GM04504 (cell line): ENCODE measurements at regions not wholly inside any gene's neighbourhood (a gene's known extent, or its start where the extent isn't known, plus 50 kb on each side); places are given as distances from the start of the nearest gene placed in this dataset.

Source experiments
- DNase-seq: peaks from one replicate; pipeline ENCODE4 v3.0.0-alpha.2; 2012; ENCODE audit warnings: low read depth

DNA sequence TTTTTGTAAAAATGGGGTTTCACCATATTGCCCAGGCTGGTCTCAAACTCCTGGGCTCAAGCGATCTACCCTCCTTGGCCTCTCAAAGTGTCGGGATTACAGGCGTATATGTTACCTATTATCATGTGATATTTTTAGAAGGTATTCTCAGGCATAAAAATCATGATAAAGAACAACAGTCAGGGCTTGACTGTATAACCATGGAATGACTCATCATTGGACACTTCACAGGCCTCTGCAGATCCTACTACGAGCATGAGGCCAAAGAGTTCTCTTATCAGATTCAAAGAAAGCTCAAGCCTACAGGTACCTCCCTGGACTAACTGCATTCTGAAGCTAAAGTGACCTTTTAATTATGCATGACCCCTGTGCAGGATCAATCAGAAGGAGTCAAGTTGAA lies 91.7 kb upstream of the PRICKLE2 start:
- DNase-seq: no peak

DNA sequence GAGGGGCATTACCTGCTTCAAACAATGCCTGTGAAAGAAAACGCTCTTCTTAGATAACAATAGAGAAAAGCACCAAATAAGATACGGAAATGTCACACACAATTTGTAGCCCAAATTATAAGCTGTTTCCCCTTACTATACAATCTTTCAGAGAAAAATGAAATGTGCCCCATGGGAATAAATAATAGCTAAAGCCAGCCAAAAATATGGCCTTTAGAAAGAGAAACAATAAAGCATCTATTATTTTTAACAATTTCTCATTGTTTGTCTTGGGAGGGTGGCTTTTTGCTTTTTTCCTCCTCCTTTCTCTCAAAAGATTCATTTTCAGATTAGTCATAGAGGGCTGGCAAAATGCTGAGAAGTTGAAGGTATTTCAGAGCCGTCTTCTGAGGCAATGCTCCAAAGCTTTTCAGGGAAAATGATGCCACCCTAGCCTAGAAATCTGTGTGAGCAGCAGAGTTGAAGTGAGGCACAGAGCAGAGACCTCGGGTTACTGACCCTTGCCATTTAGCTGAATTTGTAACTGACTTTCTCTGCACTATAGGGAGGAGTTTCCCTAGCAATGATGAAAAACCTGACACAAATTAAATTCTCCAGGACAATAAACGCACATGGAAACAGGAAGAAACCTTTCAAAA lies 86.3 kb upstream of the PRICKLE2 start:
- no peak for DNase-seq

DNA sequence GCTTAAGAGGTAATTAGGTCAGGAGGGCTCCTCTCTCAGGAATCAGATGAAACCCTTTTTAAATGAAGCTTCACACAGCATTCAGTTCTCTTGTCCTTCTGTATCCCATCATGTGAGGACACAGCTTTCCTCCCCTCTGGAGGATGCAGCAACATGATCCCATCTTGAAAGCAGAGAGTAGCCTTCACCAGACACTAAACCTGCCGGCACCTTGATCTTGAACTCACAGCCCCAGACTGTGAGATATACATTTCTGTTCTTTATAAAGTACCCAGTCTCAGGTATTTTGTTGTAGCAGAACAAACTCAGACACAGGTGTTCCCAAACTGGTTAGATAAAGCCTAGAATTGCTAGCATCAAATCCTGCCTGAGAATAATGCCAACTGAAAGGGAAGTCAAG lies 83.7 kb upstream of the PRICKLE2 start:
- no peak for DNase-seq

DNA sequence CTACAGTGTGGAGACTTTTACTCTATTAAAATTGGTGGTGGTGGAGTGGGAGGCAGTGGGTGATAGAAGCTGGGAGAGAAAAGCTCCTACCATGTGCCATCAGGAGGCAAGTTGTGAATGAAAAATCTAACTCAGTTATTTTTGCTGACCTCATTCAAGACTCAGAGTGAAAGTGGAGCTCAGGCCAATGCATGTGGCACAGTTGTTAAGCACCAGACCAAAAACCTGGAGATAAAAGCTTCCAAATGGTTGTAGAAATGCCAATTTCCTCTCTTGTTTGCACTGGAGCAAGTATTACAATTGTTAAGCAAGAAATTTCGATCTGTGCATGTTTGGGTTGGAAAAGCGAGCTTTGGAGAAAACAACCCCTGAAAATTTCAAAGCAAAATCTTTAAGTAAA lies 81.5 kb upstream of the PRICKLE2 start:
- DNase-seq: no peak

DNA sequence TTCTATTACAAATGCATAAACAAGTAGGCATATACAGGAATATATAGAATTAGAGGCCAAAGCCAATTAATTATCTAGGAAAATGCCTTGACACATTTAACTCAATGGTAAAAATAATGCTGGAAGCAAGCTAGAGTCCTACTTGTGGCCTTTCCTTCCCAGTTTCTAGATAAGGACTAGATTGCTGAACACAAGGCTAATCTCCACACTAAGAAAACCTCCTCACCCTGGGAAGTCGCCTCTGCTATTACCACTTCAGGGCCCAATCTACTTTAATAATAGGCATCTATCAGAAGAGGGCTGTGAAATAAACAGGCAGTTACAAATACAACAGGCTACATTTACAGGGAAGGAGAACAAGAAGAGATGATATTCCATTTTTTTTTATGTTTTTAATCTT lies 80.5 kb upstream of the PRICKLE2 start:
- DNase-seq: no peak

DNA sequence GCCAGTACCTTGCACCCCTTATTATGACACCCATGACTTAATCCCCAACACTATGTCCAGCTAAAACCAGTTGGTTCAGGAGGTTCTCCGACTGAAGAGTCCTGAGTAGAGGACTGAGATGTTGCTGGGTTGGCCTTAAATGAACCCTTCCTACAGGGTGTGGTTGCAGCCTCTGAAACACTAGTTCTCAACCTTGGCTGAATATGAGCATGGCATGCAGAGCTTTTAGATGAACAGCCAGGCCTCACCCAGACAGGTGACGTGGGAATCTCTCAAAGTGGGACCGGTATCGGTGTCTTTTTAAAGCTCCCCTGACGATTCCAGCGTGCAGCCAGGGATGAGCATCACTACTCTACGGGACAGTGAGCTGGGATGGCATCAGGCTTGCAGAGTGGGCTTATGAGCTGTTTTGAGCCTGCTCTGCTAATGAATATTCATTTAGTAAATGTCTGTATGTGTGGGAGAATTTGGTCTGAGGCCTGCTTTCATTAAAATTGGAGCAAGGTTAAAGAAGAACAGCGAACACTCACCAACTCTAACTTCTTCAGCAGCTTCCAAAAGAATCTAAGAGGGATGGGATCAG lies 79.7 kb upstream of the PRICKLE2 start:
- DNase-seq: no peak

DNA sequence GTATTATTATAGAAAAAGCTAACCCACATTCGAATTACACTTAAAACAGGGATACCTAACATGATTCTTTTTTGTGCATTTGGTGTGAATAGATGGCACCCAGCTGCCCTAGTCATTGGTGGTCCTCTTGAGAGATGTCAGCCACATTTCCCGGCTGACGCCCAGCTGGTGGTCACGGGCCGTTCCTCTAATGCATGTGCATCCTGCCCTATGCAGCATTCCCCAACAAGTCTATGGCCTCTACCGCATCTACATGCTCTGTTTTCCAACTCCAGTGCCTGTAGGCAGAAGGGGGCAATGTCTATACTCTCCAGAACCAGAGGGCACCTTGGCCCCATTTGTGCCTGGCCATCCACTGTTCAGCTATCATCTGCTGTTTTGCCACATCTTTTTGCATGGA lies 78.6 kb upstream of the PRICKLE2 start:
- DNase-seq: no peak

DNA sequence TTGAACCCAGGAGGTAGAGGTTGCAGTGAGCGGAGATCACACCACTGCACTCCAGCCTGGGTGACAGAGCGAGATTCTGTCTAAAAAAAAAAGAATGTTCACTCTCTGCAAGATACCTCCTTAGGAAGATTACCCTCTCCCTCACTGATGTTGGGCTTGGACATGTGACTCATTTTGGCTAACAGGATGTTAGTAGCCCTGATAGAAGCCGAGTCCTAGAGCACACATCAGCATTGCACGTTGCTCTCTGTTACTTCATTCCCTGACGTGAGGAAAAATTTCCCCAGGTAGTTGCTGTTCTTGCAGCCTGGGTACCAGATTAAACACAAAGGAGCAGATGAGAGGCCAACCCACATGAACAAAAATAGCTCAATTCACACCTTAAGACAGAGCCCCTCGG lies 78.1 kb upstream of the PRICKLE2 start:
- DNase-seq: no peak

DNA sequence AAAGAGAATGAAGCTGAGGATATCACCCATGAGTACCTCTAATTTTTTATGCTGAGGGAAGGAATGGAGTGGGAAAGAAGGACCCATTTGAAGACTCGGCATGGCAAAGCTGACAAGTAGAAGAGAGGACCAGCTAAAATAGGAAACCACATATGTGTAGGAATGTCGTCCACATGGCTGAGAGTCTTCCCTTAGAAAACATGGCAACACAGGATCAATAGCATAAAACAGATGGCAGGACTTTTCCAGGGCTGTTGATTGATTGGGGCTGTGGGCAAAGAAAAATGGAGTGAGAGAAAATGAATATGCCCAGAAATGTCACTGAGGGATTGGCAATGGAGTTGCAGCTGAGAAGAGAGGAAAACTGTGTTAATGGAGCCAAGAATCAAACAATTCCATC lies 76.2 kb upstream of the PRICKLE2 start:
- no peak for DNase-seq

DNA sequence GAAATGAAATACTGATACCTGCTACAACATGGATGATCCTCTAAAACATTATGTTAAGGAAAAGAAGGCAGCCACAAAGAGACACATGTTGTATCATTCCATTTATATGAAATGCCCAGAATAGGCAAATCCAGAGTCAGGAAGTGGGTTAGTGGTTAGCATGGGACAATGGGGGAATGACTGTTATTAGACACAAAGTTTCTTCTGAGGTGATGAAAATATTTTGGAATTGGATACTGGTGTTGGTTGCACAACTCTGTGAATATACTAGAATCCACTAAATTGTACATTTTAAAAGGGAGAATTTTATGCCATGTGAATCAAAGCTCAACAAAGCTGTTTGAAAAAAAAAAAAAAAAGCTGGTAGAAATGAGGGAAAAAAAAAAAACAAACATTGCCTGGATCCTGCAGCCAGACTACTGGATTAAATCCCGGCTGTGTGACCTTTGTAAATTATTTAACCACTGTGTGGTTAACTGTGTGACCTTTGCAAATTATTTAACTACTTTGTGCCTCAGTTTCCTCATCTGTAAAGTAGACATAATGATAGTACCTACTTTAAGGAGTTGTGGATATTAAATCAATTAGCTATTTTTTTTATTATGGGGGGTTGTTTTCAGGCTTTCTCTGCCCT lies 75.6 kb upstream of the PRICKLE2 start:
- DNase-seq: peak; percentile 74

DNA sequence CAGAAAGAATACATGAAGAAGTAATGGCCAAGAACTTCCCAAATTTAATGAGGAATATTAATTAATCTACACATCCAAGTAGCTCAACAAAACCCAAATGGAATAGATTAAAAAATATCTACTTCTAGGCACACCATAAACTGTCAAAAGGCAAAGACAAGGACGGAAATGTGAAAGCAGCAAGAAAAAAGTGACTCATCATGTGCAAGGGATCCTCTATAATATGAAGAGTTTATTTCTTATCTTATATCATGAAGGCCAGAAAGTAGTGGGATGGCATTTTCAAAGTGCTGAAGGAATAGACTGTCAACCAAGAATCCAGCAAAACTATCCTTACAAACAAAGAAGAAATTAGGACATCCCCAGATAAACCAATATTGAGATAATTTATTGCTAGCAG lies 73.9 kb upstream of the PRICKLE2 start:
- no peak for DNase-seq

DNA sequence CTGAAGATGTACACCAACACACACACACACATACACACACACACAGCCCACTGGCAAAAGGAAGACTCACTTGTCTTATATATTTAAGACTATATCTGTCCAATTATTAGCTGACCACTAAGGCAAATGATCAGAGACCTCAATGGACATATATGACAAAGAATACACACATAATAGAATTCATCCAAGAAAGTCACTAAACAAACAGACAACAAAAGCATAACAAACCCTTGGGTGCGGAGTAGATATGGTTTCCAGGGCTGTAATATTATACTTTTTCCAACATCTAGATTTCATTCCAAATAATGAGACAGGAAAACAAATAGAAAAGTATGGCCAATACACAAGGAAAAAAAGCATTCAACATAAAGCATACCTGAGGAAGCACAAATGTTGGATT lies 72.3 kb upstream of the PRICKLE2 start:
- DNase-seq: no peak

DNA sequence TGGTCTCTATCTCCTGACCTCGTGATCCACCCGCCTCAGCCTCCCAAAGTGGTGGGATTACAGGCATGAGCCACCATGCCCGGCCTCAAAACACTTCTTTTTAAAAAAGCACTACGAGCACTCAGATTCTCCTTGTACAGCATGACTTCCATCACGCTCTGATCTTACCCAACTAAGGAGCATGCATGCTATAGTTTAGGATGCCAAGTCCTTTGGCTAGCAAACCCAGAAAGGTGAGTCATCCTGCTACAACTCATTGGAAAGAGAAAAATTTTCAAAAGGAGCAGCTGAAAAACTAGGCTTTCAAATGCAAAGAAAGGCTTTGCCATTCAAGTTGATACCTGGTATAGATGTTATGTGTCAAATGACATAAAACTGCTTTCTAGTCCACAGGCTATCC lies 70.3 kb upstream of the PRICKLE2 start:
- DNase-seq: peak; percentile 76

DNA sequence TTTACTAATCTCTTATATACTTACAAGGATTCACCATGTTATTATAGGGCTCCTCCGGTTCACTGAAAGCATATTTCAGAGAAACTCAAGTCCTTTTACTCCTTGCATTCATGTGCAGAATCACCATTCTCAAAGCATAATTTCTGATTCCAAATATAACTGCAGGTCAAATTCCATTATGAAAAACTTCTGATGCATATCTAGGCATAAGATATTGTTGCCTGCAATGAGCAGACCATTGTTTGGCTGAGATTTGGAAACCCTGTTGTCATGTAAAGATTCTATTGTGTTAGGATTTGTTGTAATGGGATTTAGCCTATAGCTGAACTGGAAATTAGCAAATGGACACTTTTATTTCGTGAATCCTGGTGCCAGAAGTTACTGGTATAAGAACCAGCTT lies 69.5 kb upstream of the PRICKLE2 start:
- DNase-seq: no peak

DNA sequence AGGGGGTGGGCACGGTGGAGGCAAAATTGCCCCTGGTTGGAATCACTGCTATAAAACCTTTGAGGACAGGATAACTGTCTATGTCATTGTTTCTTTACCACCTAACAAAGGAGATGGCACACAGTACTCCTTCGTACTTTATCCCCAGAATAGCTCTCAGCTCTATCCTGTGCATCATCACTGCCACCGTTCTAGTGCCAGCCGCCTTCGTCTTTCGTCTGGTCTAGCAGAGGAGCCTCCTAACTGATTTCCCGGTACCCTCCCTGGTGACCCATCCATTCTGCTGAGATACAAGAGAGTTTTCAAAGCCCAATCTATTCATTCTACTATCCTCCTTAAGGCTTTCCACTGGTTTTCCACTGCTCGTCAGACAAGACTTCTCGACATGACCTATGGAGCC lies 67.9 kb upstream of the PRICKLE2 start:
- no peak for DNase-seq

DNA sequence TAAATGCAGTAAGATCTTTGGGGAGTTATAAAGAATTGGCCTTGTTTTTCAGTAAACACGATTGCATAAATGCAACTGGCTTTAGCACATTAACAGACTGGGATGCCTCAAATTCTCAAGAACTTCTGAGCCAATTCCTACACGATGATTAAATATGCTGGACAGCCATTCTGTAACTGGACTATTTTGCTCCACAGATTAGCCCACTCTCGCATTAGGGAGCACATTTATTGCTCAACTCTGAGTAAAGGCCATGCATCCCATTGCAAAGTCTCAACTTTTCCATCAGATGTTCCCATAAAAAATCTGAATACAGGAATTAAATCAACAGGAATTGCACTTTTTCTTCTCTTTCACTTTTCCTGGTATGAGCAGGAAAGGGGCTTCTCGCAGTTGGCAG lies 66.7 kb upstream of the PRICKLE2 start:
- peak; percentile 82 for DNase-seq

DNA sequence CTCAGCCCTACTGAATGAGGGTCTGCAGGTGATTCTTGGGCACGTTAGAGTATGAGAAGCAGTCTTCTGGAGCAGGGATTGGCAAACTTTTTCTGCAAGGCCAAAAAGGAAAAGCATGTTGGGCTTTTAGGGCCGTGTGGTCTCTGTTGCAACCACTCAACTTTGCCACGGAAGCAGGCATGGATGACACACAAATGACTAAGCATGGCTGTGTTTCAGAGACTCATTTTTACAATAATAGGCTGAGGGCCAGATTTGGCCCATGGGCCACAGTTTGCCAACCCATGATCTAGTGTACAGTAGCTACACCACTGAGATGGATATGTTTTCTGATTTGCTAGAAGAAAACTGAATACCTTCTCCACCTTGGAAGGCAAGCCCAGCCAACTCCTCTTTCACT lies 66.1 kb upstream of the PRICKLE2 start:
- DNase-seq: peak; percentile 86

DNA sequence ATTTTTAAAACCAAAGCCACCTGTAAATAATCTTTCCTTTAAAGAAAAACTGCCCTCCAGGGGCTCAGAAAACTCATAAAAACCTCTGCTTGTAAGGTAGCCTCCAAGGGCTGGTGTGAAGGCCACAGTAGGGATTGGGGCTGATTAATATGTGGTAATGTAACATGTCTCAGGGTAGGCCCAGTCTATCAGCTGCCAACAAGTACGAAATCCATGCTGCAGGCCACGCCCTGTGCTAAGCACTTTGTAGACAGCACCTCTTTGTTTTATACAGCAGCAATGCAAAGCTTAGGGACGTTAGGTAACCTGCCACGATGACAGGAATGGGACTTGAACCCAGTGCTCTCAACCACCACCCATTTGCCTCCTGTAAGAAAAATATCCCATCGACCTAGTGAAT lies 65.6 kb upstream of the PRICKLE2 start:
- no peak for DNase-seq

DNA sequence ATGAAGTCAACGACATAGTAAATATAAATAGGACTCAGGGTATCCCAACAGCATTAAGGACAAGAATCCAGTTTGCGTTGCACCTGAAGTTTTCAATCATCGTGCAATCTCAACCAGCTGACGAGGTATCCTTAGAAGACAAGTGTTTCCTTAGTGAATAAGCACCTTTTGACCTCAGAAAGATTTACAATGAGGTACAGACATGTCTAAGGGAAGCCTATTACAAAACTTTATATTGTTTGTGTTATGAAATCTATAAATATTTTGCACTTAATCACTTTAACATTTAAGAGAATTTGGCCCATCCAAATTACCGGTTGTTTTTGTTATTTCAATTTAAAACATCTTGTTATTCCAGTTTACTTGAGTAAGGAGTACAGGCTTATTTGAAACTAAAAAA lies 64.9 kb upstream of the PRICKLE2 start:
- DNase-seq: no peak

DNA sequence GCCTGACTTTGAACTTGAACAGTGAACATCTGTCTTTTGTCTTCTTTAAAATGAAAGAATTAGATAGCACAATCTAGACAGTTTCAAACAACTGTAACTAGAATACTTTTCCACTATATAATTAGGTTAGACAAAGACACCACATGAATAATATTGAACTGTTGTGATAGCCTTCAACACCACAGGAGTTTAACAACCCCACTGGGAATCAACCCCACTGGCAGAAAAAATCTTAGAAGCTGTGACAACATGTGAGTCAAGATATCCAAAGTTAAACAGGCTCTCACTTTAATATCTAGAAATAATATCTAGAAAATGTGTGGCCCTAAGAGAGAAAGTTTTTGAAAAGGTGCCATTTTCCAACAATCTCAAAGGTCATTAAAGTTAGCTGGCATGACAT lies 64.4 kb upstream of the PRICKLE2 start:
- no peak for DNase-seq

DNA sequence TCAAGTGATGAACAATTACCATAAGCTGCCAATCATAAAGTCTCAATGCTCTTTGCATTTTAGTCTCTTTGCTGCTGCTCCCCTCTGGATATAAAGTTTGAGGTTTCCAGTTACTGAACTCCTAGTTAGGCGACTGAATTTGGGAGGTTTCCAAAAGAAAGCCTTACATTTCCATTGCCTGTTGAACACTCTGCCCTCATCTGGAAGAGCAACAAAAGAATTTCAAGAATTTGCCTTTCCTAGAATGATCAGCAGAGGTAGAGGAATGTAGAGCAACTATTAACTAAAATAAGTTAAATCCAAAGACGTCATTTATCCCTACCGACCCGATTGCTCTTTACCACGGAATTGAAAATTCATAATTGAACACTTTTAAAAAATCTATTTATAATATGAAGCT lies 53.4 kb upstream of the PRICKLE2 start:
- no peak for DNase-seq

DNA sequence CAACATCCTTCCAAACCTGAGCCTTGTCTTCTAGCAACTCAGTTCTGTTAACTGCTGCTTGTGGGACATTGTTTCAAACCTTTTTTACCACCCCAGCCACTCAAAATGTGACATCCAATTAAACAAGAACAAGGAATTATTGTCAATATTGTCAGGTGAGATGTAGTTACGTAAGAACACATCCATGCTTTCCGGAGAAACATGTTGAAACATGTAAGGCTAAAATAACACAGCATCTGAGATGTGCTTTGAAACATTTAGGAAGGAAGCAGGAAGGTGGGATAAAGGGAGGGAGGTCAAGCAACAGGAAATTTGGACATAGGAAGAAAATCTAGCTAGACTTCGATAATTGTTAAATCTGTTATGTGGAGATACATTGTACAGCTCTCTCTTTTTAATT lies 50.9 kb upstream of the PRICKLE2 start:
- DNase-seq: no peak
